Astrocyte of the cerebellum (primary cell): ENCODE measurements at regions not wholly inside any gene's neighbourhood (a gene's known extent, or its start where the extent isn't known, plus 50 kb on each side); places are given as distances from the start of the nearest gene placed in this dataset.

Experiments used
- DNase-seq: peaks from one replicate; pipeline ENCODE4 v3.0.0-alpha.2; 2011; ENCODE audit warnings: low read depth
- H3K4me3 ChIP-seq: 2 replicates; pipeline ENCODE4 v1.5.1; 2011; ENCODE audit warnings: mild to moderate bottlenecking, low read depth, low read length, moderate library complexity
- in situ Hi-C: cut with HindIII; loops from 2 replicates; pipeline ENCODE4 v1.10.0; 2017; ENCODE audit warnings: low sequenced_read_pairs
- TF ChIP-seq, protein P1 (sequence below): IDR thresholded peaks from 2 replicates; pipeline ENCODE4 v1.5.1; 2012; ENCODE audit warnings: low read length, low read depth, moderate library complexity, mild to moderate bottlenecking; ENCODE audit errors: missing control alignments

DNA sequence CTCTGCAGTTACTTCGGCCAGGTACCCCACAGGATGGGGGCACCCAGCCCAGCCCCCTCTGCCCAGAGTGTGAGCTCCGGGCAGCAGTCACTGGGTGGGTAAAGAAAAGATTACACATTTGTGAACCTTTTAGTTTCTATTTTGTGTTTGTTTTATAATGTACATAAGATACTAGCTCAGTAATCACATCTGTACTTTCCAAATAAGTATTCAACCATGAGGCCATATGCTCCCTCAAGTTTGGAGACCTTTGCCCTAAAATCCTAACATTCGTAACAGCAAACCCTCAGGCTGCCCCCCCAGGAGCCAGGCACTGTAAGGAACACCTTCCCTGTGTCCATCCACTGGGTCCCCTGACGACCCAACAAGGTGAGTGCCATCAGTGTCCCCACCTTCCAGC, 68.3 kb upstream of the SLC6A6 start:
- in situ Hi-C loops, result no loop called here
- DNase-seq, result no peak
- TF ChIP-seq, protein P1, sequence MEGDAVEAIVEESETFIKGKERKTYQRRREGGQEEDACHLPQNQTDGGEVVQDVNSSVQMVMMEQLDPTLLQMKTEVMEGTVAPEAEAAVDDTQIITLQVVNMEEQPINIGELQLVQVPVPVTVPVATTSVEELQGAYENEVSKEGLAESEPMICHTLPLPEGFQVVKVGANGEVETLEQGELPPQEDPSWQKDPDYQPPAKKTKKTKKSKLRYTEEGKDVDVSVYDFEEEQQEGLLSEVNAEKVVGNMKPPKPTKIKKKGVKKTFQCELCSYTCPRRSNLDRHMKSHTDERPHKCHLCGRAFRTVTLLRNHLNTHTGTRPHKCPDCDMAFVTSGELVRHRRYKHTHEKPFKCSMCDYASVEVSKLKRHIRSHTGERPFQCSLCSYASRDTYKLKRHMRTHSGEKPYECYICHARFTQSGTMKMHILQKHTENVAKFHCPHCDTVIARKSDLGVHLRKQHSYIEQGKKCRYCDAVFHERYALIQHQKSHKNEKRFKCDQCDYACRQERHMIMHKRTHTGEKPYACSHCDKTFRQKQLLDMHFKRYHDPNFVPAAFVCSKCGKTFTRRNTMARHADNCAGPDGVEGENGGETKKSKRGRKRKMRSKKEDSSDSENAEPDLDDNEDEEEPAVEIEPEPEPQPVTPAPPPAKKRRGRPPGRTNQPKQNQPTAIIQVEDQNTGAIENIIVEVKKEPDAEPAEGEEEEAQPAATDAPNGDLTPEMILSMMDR, result no peak
- no peak overlapping the region for H3K4me3 ChIP-seq

DNA sequence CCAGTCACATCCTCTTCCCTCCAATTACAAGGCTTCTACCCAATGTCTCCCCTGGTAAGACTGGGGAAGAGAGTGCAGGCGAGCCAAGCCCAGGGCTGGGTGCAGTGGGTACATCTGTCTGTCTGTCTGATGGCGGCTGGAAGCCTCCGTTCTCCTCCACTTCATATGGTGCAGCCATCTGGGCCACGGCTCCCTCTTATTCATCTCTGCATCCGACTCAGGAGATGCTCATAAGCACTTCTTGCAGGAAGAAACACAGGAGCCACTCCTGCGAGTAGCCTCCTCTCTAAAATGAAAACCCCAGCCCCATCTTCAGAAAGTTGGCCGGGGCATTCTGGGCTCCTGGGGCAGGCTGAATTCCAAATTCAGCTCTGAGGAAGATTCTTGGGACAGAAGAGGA, 67.5 kb upstream of the SLC6A6 start:
- in situ Hi-C loops, result no loop called here

DNA sequence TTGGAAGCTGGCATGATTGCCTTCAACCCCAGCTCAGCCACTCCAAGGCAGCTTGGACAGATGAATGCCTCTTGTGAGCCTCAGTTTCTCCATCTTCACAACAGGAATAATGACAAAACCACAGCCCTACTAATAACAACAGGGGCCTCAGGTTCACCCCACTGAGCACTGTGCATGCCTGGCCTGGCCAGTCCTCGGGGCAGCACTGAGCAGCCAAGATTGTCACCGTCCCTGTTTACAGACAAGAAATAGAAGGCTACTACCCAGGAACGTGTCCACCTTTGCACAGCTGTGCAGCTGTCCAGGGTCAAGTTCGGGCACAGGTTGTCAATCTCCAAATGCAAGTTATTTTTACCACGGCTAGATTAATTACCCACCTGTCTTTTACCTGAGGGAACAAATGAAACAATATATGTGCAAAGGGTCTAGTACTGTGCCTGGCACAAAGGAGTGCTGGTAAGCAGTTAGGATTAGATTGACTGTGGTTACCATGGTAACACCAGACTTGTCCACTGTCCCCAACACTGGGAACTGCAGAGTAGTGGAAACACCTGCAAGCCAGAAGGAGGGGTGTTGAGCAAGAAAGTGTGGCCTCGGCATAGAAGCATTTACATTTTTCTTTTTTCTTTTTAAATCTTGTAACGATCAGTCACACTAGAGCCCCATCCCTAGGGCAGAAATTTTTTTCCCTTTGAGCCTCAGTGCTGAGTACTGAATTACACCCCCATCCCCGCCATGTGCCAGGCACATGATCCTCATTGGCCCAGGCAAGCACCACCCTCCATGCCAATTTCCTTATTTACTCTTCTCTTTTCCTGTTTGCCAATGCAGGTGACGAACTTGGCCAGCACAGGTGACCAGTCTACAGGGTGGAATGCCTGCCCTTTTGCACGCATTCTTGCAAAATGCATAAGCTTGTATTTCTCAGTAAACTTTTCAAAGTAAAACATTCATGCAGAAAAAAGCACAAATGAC, 66.3 kb upstream of the SLC6A6 start:
- no peak overlapping the region for H3K4me3 ChIP-seq
- no peak for DNase-seq
- in situ Hi-C loops, result no loop called here
- TF ChIP-seq, protein P1, result no peak

More for the DNA sequence above, 67.5 kb upstream of the SLC6A6 start:
- TF ChIP-seq, protein P1, result no peak
- H3K4me3 ChIP-seq, result no peak overlapping the region
- no peak for DNase-seq

DNA sequence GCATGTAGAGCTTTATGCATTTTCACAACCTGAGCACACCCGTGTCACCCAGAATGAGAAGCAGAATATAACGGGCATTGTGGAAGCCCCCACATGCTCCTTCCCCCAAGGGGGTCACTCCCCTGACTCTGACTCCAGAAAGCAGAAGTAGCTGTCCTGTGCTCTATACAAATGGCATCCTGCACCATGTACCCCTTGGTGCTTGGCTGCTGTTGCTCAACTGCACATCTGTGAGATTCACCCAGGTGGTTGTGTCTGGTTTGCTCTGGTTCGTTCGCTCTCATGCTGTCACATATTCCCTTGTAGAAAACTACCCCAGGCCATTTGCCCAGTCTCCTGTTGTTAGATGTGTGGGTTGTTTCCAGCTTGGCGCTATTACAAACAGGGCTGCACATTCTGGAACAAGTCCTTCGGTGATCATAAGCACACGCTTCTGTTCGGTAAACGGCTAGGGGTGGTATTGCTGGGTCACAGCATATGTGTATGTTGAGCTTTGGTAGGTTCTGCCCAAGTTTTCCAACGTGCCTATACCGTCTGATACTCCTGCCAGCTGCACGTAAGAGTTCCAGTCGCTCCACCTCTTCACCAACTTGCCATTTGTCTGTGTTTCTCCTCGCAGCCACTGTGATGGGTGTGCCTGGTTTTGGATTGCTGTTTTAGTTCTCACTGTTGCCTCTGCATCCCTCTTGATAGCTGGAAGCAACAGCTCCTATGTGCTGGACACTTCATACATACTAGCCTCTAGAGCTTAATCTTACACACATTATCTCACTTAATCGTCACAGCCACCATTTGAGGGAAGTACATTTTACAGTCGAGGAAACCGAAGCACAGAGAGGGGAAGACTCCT, 65.4 kb upstream of the SLC6A6 start:
- TF ChIP-seq, protein P1, result no peak
- no peak for DNase-seq
- in situ Hi-C loops, result no loop called here
- no peak overlapping the region for H3K4me3 ChIP-seq

DNA sequence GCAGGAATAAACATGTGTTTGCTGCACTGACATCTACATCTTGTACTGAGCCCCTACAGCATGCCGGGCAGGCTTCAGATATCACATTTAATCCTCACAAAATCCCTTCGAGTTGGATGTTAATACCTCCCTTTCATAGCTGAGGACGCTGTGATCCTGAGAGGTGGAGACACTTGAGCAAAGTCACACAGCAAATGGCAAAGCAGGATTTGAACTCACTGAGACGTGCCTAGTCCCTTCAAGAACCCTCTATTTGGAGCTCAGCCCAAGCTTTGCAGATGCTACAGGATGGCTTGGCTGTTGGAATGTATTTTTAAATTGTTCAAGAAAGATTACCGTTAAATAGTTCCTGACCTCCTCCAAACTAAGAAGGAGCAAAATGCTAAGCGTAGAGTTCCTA, 64.6 kb upstream of the SLC6A6 start:
- no peak overlapping the region for H3K4me3 ChIP-seq
- TF ChIP-seq, protein P1, result no peak
- no peak for DNase-seq
- in situ Hi-C loops, result no loop called here

DNA sequence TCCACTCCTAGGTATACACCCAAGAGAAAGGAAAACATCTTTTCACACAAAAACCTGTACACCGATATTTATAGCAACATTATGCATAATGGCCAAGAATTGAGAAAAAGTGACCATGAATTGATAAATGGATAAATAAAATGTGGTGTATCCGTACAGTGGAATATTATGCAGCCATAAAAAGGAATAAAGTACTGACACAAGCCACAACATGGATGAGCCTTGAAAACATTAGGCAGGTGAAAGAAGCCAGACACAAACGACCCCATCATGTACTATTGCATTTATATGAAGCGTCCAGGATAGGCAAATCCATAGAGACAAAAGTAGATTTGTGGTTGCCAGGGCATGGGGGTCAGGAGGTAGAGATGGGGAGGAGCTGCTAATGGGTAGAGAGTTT, 64.2 kb upstream of the SLC6A6 start:
- no peak overlapping the region for H3K4me3 ChIP-seq
- TF ChIP-seq, protein P1, result no peak
- in situ Hi-C loops, result no loop called here
- DNase-seq, result no peak
